Esophagus muscularis mucosa (tissue), 4 donors: ENCODE measurements at regions not wholly inside any gene's neighbourhood (a gene's known extent, or its start where the extent isn't known, plus 50 kb on each side); places are given as distances from the start of the nearest gene placed in this dataset.

ENCODE experiments used
- DNase-seq: peaks from one replicate; pipeline ENCODE4 v3.0.0-alpha.2; 2017; ENCODE audit errors: extremely low spot score
- H3K27ac ChIP-seq, 4 donors: fragments of 200-600 bp; sonication (generic); replicated peaks in 1 of 4; 1 replicate in 3 of 4; 2 replicates in 1 of 4; pipeline ENCODE4 v1.5.1; 2016 to 2019; ENCODE audit warnings: mild to moderate bottlenecking in 1 of 4
- H3K27me3 ChIP-seq, 4 donors: fragments of 200-600 bp; sonication (generic); one replicate each; pipeline versions ENCODE4 v1.5.1 to v1.6.0; 2016 to 2019
- H3K36me3 ChIP-seq, 4 donors: fragments of 200-600 bp; sonication (generic); one replicate each; pipeline ENCODE4 v1.5.1; 2016 to 2019
- H3K4me1 ChIP-seq, 4 donors: fragments of 200-600 bp; sonication (generic); one replicate each; pipeline ENCODE4 v1.5.1; 2016 to 2019
- H3K4me3 ChIP-seq, 4 donors: fragments of 200-600 bp; sonication (generic); 1 replicate in 2 of 4; 2 replicates in 2 of 4; pipeline ENCODE4 v1.5.1; 2016 to 2019; ENCODE audit warnings: mild to moderate bottlenecking in 4 of 4, moderate library complexity in 1 of 4
- H3K9me3 ChIP-seq, 4 donors: fragments of 200-600 bp; sonication (generic); 1 replicate in 3 of 4; 2 replicates in 1 of 4; pipeline ENCODE4 v1.5.1; 2016 to 2019
- EP300 ChIP-seq: sonication (generic); formaldehyde crosslinking; IDR thresholded peaks from one replicate; pipeline ENCODE4 v1.6.1; 2017; ENCODE audit warnings: antibody characterized with exemption
- POLR2A ChIP-seq: fragments of 450-650 bp; IDR thresholded peaks from one replicate; pipeline ENCODE4 v1.6.1; 2017; ENCODE audit warnings: antibody characterized with exemption, moderate library complexity, mild to moderate bottlenecking, low read depth
- POLR2AphosphoS5 ChIP-seq, 2 donors: sonication (generic); formaldehyde crosslinking; IDR thresholded peaks; one replicate each; pipeline ENCODE4 v1.6.1; 2017; ENCODE audit warnings: antibody characterized with exemption in 2 of 2
- WGBS: methylation state at CpG from one replicate; pipeline ENCODE4 v1.1.5; 2018; 5-methylcytosine and 5-hydroxymethylcytosine counted together
- intact Hi-C: fragments of 100-400 bp; cut with DNase I; formaldehyde crosslinking; loops from one replicate; pipeline ENCODE4 v1.15.1; 2023
- TF ChIP-seq, protein P1 (sequence below), 3 experiments: fragments of 200-600 bp in 2 of 3; fragments of 450-650 bp in 1 of 3; sonication (generic) in 2 of 3; IDR thresholded peaks; one replicate each; pipeline ENCODE4 v1.5.1; 2017 to 2019; ENCODE audit warnings: antibody characterized with exemption in 3 of 3, mild to moderate bottlenecking in 2 of 3, moderate library complexity in 1 of 3

DNA sequence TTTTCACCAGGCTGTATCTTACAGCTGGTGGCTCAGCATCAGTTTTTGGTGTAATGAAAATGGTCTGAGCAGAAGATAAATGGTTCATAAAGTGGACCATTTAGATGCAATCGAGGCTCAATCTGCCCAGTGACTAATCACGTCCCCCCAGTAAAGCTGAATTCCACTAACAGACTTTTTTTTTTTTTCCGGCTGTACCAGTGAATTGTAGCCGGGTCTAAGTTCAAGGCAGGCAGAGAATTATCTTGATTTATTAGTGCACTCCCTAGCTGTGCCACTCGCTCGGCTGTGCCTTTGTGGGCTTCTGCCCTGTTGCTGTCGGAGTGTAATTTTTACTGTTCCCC is 215.1 kb upstream of the POU3F3 start:
- Histone ChIP-seq H3K27me3 (no peaks in the 10 kb centered on the region), H3K4me3 (no peak overlapping the region), H3K9me3 (no peaks in the 10 kb centered on the region), H3K36me3 (no peaks in the 10 kb centered on the region), H3K4me1 (no peaks in the 10 kb centered on the region), H3K27ac (no peak overlapping the region)
- WGBS: 61% methylated on average over 7 of the region's 7 CpGs
- peak; percentile 21 for DNase-seq
- intact Hi-C loops: no loop called here
- TF ChIP-seq EP300: no peak
- TF ChIP-seq POLR2AphosphoS5 (IDR thresholded peaks at IDR 0.05): no peak

DNA sequence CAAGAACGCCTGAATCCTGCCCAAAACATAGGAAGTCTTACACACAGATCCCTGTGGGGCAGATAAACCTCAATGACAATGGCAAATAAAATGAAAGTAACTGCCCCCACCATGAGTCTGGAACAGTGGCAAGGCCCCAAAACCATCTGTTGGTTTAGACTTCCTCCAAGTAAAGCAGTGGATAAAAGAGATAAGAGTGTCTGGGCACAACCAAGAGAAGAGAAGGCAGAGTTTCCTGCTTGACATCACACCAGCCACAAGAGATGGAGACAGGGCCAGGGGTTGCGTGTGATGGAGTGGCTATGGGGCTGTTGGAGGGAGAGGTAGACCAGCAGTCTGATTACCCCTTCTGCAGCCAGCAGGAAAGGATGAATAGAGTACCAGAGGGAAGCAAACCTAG is 212.1 kb upstream of the POU3F3 start:
- Histone ChIP-seq H3K4me3 (no peak overlapping the region), H3K36me3 (no peaks in the 10 kb centered on the region), H3K4me1 (no peaks in the 10 kb centered on the region), H3K9me3 (no peaks in the 10 kb centered on the region), H3K27me3 (no peaks in the 10 kb centered on the region), H3K27ac (no peak overlapping the region)
- intact Hi-C loops: no loop called here
- DNase-seq: no peak
- WGBS: 55% methylated on average over 2 of the region's 2 CpGs
- TF ChIP-seq POLR2AphosphoS5 (IDR thresholded peaks at IDR 0.05) (no peak), EP300 (no peak), POLR2A (no peak)
- TF ChIP-seq, protein P1, sequence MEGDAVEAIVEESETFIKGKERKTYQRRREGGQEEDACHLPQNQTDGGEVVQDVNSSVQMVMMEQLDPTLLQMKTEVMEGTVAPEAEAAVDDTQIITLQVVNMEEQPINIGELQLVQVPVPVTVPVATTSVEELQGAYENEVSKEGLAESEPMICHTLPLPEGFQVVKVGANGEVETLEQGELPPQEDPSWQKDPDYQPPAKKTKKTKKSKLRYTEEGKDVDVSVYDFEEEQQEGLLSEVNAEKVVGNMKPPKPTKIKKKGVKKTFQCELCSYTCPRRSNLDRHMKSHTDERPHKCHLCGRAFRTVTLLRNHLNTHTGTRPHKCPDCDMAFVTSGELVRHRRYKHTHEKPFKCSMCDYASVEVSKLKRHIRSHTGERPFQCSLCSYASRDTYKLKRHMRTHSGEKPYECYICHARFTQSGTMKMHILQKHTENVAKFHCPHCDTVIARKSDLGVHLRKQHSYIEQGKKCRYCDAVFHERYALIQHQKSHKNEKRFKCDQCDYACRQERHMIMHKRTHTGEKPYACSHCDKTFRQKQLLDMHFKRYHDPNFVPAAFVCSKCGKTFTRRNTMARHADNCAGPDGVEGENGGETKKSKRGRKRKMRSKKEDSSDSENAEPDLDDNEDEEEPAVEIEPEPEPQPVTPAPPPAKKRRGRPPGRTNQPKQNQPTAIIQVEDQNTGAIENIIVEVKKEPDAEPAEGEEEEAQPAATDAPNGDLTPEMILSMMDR (IDR thresholded peaks at IDR 0.05): no peak

DNA sequence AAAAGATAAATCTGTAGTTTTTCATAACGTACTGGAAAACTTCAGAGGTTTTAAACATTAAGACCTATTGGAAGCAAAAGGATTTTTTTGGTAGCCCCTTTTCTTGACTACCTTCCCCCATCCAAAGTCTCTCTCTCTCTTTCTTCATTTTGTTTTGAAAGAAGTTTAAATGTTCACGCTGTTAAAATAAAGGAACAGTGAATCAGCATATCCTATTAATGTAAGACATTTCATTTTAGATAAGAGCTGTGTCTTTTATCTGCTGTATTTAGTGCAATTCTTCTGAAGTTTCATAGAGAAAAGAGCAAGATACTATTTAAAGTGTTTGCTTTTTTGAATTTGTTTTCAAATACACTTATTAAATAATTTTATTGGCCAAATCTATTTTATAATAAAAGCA is 205.5 kb upstream of the POU3F3 start:
- Histone ChIP-seq H3K27me3 (no peaks in the 10 kb centered on the region), H3K4me1 (no peaks in the 10 kb centered on the region), H3K27ac (no peak overlapping the region), H3K36me3 (no peaks in the 10 kb centered on the region), H3K9me3 (no peaks in the 10 kb centered on the region), H3K4me3 (no peak overlapping the region)
- WGBS: 57% methylated on average over 2 of the region's 2 CpGs
- TF ChIP-seq EP300 (no peak), POLR2A (no peak), POLR2AphosphoS5 (IDR thresholded peaks at IDR 0.05) (no peak)
- TF ChIP-seq, protein P1 (IDR thresholded peaks at IDR 0.05): no peak
- no peak for DNase-seq
- intact Hi-C loops: no loop called here

DNA sequence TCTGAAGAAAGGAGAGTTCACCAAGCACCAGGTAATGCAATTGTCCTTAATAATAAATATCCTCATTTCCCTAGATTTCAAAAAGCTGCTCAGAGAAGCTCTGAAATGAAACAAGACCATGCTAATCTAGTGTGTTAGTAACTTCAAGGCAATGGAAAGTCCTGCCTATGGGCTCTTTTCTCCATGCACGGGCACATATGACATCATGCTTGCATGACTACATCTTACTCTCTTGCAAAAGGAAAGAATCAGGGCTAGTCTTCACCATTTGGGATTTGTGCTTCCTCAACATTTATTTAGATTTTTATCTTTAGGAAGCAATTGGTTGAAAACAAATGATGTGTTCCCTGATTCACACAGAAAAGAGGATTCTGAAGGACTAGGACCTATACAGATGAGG is 204.0 kb upstream of the POU3F3 start:
- TF ChIP-seq POLR2AphosphoS5 (IDR thresholded peaks at IDR 0.05): no peak
- no peak for TF ChIP-seq EP300
- TF ChIP-seq, protein P1 (IDR thresholded peaks at IDR 0.05): no peak
- no peak for TF ChIP-seq POLR2A
- DNase-seq: no peak
- Histone ChIP-seq H3K4me3 (no peak overlapping the region), H3K36me3 (no peaks in the 10 kb centered on the region), H3K9me3 (no peaks in the 10 kb centered on the region), H3K4me1 (no peaks in the 10 kb centered on the region), H3K27ac (no peak overlapping the region), H3K27me3 (no peaks in the 10 kb centered on the region)
- intact Hi-C loops: no loop called here
- WGBS: 89% methylated on average over 1 of the region's 1 CpG

DNA sequence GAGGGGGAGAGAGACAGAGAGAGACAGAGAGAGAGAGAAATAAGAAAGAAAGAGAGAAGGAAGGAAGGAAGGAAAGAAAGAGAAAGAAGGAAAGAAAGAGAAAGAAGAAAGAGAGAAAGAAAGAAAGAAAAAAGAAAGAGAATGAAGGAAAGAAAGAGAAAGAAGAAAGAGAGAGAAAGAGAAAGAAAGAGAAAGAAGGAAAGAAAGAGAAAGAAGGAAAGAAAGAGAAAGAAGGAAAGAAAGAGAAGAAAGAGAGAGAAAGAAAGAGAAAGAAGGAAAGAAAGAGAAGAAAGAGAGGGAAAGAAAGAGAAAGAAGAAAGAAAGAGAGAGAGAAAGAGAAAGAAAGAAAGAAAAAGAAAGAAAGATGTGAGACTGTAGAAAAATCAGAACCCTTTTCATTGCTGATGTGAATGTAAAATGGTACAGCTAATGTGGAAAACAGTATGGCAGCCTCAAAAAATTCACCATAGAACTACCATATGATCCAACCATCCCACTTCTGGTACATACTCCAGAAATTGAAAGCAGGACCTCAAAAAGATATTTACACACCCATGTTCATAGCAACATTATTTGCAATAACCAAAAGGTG is 203.4 kb upstream of the POU3F3 start:
- no peaks in the 10 kb centered on the region for H3K9me3 ChIP-seq
- no peaks in the 10 kb centered on the region for H3K36me3 ChIP-seq
- no peaks in the 10 kb centered on the region for H3K4me1 ChIP-seq
- TF ChIP-seq POLR2A (no peak), EP300 (no peak), POLR2AphosphoS5 (IDR thresholded peaks at IDR 0.05) (no peak)
- TF ChIP-seq, protein P1 (IDR thresholded peaks at IDR 0.05): no peak
- DNase-seq: no peak
- H3K4me3 ChIP-seq: no peak overlapping the region
- no peaks in the 10 kb centered on the region for H3K27me3 ChIP-seq
- no peak overlapping the region for H3K27ac ChIP-seq
- intact Hi-C loops: no loop called here
